ENCODE measurements at regions not wholly inside any gene's neighbourhood (a gene's known extent, or its start where the extent isn't known, plus 50 kb on each side); places are given as distances from the start of the nearest gene placed in this dataset.

- H3K27me3 Mint-ChIP-seq (ENCODE audit: low read depth): no peaks in the 10 kb centered on the region
- H3K9me3 Mint-ChIP-seq: peaks cover 9% of the 10 kb centered on the region
- H3K4me3 Mint-ChIP-seq: peak overlapping the region; percentile 63
- peaks cover 40% of the 10 kb centered on the region for H3K4me1 Mint-ChIP-seq (ENCODE audit: low read depth)
- DNase-seq (ENCODE audit: low spot score): no peak
- peak overlapping the region; percentile 95 for H3K27ac Mint-ChIP-seq
- peaks cover 5% of the 10 kb centered on the region for H3K36me3 Mint-ChIP-seq (ENCODE audit: low read depth)
These were observed 82.1 kb upstream of the TANK start for GRCh38 chr2:161078211-161078539.

DNA sequence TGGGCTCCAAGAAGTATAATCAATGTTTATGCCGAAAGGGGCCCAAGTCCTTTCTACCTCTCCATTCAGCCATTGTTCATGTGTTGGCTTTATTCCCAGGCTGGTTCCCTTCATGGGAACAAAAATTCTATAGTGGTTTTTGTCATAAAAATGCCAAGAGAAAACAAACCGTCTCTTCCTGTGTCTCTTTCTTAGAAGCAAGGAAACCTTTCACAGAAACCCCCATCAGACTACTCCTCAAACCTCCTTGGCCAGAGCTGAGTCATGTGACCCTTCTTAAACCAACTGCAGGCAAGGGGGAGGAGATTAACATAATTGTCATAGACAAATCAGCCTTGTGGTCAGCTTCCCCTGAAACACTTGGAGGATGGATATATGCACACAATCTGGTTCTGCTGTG is 75.1 kb upstream of the TANK start:
- no peaks in the 10 kb centered on the region for H3K27me3 Mint-ChIP-seq (ENCODE audit: low read depth)
- peaks cover 11% of the 10 kb centered on the region for H3K36me3 Mint-ChIP-seq (ENCODE audit: low read depth)
- no peak for DNase-seq (ENCODE audit: low spot score)
- H3K4me1 Mint-ChIP-seq (ENCODE audit: low read depth): peaks cover 30% of the 10 kb centered on the region
- H3K9me3 Mint-ChIP-seq: peaks cover 15% of the 10 kb centered on the region
- no peak overlapping the region for H3K4me3 Mint-ChIP-seq
- H3K27ac Mint-ChIP-seq: peak overlapping the region; percentile 45

DNA sequence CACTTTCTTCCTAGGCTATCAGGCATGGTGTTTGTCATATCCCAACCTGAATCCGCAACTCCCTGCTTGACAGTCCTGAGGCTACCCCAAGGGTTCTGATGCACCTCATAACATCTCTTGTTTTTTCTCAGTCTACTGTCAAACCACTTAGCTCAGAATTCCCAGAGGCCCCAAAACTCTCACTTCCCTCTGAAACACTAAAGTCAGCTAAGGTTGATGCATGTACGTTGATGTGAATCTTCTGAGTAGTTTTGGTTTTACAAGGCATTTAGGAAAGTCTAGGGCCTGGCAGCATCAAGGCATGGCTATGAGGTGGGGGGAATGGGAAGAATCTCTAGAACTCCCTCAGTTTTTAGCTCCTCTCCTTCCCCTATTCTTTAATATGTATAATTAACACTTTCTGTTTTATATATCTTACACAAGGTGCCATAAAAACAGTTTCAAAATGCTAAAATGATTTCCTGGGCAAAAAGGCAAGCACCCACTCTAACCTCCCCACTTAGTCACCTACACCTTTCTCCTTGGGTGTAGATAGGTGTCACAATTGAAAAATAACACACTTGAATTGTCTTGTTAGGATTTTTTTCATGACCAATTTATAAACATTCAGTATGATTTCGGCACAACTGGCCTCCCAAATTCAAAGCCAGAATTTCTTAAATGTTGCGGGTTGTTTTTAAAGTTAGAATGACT is 71.4 kb upstream of the TANK start:
- H3K4me1 Mint-ChIP-seq (ENCODE audit: low read depth): peaks cover 41% of the 10 kb centered on the region
- peaks cover 8% of the 10 kb centered on the region for H3K36me3 Mint-ChIP-seq (ENCODE audit: low read depth)
- no peak overlapping the region for H3K4me3 Mint-ChIP-seq
- H3K27ac Mint-ChIP-seq: no peak overlapping the region
- no peak for DNase-seq (ENCODE audit: low spot score)
- no peaks in the 10 kb centered on the region for H3K27me3 Mint-ChIP-seq (ENCODE audit: low read depth)
- peaks cover 11% of the 10 kb centered on the region for H3K9me3 Mint-ChIP-seq

DNA sequence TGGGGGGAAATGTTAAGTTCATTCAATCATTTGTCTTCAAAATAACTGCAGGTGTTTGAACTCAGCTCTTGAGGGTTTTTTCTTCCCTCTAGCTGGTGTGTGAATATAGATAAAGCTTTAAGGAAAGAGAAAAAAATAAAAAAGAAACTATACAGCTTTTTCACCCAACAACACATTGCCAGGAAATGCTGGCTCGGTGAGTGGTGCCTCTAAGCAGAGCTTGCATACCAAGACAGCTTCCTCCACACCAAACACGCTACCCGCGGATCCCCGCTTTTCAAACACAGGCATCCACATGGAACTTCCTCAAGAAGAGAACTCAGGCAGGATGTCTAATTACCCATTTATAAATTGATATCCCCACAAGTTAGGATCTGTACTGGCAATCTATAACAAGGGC is 69.8 kb upstream of the TANK start:
- no peak for DNase-seq (ENCODE audit: low spot score)
- Mint-ChIP-seq H3K27ac (peak overlapping the region; percentile 82), H3K4me3 (peak overlapping the region; percentile 78), H3K27me3 (ENCODE audit: low read depth) (no peaks in the 10 kb centered on the region), H3K4me1 (ENCODE audit: low read depth) (peaks cover 46% of the 10 kb centered on the region), H3K9me3 (peaks cover 7% of the 10 kb centered on the region), H3K36me3 (ENCODE audit: low read depth) (peaks cover 6% of the 10 kb centered on the region)

GRCh38 chr2:161095314-161095713 is 64.9 kb upstream of the TANK start:
- H3K27me3 Mint-ChIP-seq (ENCODE audit: low read depth): no peaks in the 10 kb centered on the region
- H3K27ac Mint-ChIP-seq: no peak overlapping the region

GRCh38 chr2:161096336-161096735 is 63.9 kb upstream of the TANK start:
- Mint-ChIP-seq H3K36me3 (ENCODE audit: low read depth) (peaks cover 3% of the 10 kb centered on the region), H3K9me3 (peaks cover 9% of the 10 kb centered on the region), H3K27ac (no peak overlapping the region), H3K4me1 (ENCODE audit: low read depth) (peaks cover 31% of the 10 kb centered on the region), H3K27me3 (ENCODE audit: low read depth) (no peaks in the 10 kb centered on the region), H3K4me3 (no peak overlapping the region)
- DNase-seq (ENCODE audit: low spot score): no peak

More at GRCh38 chr2:161095314-161095713, 64.9 kb upstream of the TANK start:
- Mint-ChIP-seq H3K4me1 (ENCODE audit: low read depth) (peaks cover 33% of the 10 kb centered on the region), H3K9me3 (peaks cover 9% of the 10 kb centered on the region), H3K4me3 (no peak overlapping the region), H3K36me3 (ENCODE audit: low read depth) (peaks cover 3% of the 10 kb centered on the region)
- no peak for DNase-seq (ENCODE audit: low spot score)

GRCh38 chr2:161097157-161097556 is 63.1 kb upstream of the TANK start:
- Mint-ChIP-seq H3K4me3 (no peak overlapping the region), H3K4me1 (ENCODE audit: low read depth) (peaks cover 30% of the 10 kb centered on the region), H3K27me3 (ENCODE audit: low read depth) (no peaks in the 10 kb centered on the region), H3K36me3 (ENCODE audit: low read depth) (peaks cover 3% of the 10 kb centered on the region), H3K27ac (no peak overlapping the region), H3K9me3 (peaks cover 9% of the 10 kb centered on the region)
- DNase-seq (ENCODE audit: low spot score): no peak

DNA sequence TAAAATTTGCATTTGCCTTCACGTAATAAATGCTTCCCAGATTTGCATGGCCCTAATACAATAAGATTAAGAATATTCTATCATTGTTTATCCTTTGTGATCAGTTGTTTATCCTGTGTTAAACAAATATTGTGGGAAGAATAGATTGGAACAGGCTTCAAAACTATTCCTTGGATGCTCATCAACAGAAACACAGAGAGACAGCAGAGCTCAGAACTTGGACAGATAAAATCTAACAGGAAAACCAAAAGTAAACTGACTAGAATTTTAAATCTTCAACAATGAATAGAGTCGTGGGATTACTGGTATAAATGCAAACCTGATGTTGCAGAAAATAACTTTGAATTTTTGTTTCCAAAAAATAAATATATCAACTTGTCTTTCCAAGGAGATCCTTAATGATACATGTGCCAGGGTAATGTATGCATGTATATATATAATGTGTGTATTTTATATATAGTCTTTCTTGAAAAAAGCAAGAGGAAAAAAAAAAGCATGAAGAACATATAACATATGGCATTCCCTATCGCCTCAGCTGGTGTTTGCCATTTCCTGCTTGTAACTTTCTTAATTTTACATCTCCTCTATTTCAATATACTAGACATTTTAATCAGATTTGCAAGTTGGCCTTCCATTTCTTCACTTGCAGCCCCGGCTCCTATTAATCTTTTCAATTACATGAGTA is 59.9 kb upstream of the TANK start:
- Mint-ChIP-seq H3K36me3 (ENCODE audit: low read depth) (peaks cover 1% of the 10 kb centered on the region), H3K9me3 (peaks cover 9% of the 10 kb centered on the region), H3K27ac (no peak overlapping the region), H3K4me3 (no peak overlapping the region), H3K27me3 (ENCODE audit: low read depth) (no peaks in the 10 kb centered on the region), H3K4me1 (ENCODE audit: low read depth) (peaks cover 40% of the 10 kb centered on the region)
- DNase-seq (ENCODE audit: low spot score): no peak

GRCh38 chr2:161101406-161101805 is 58.8 kb upstream of the TANK start:
- no peak for DNase-seq (ENCODE audit: low spot score)
- no peak overlapping the region for H3K27ac Mint-ChIP-seq
- peaks cover 1% of the 10 kb centered on the region for H3K36me3 Mint-ChIP-seq (ENCODE audit: low read depth)

GRCh38 chr2:161102770-161103450 is 57.3 kb upstream of the TANK start:
- Mint-ChIP-seq H3K36me3 (ENCODE audit: low read depth) (peaks cover under 1% of the 10 kb centered on the region), H3K27me3 (ENCODE audit: low read depth) (no peaks in the 10 kb centered on the region), H3K4me1 (ENCODE audit: low read depth) (peaks cover 40% of the 10 kb centered on the region), H3K27ac (no peak overlapping the region), H3K4me3 (no peak overlapping the region), H3K9me3 (peaks cover 6% of the 10 kb centered on the region)
- no peak for DNase-seq (ENCODE audit: low spot score)

More at GRCh38 chr2:161101406-161101805, 58.8 kb upstream of the TANK start:
- H3K4me1 Mint-ChIP-seq (ENCODE audit: low read depth): peaks cover 40% of the 10 kb centered on the region
- H3K9me3 Mint-ChIP-seq: peaks cover 9% of the 10 kb centered on the region
- no peaks in the 10 kb centered on the region for H3K27me3 Mint-ChIP-seq (ENCODE audit: low read depth)
- H3K4me3 Mint-ChIP-seq: no peak overlapping the region

GRCh38 chr2:161103451-161103831 is 56.8 kb upstream of the TANK start:
- Mint-ChIP-seq H3K4me1 (ENCODE audit: low read depth) (peaks cover 40% of the 10 kb centered on the region), H3K27ac (no peak overlapping the region), H3K27me3 (ENCODE audit: low read depth) (no peaks in the 10 kb centered on the region), H3K4me3 (no peak overlapping the region), H3K9me3 (peaks cover 4% of the 10 kb centered on the region), H3K36me3 (ENCODE audit: low read depth) (no peaks in the 10 kb centered on the region)
- DNase-seq (ENCODE audit: low spot score): no peak

DNA sequence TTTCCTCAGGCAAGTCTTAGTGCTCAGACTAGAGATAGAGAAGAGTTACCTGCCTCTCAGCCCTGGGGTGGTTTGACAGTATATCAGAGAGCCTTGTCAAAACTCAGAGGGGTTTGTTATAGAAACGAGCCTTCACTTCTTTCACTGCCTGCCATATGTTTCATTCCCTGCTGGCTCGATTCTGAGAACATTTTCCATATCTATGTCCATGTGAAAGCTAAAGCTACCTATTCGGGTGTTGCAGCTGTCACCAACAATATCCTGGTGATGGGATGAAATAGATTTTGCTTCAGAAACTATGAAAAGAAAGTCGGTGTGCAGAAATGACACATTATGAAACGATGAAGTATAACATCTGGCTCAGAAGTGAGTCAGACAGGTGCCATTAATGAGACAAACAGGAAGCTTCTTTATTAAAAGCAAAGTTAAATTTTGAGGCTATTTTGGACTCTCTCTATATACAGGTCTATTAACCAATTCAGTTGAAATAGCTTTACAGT is 56.1 kb upstream of the TANK start:
- H3K9me3 Mint-ChIP-seq: no peaks in the 10 kb centered on the region
- DNase-seq (ENCODE audit: low spot score): no peak
- peak overlapping the region; percentile 71 for H3K27ac Mint-ChIP-seq
- H3K4me1 Mint-ChIP-seq (ENCODE audit: low read depth): peaks cover 40% of the 10 kb centered on the region
- peak overlapping the region; percentile 52 for H3K4me3 Mint-ChIP-seq
- no peaks in the 10 kb centered on the region for H3K27me3 Mint-ChIP-seq (ENCODE audit: low read depth)
- no peaks in the 10 kb centered on the region for H3K36me3 Mint-ChIP-seq (ENCODE audit: low read depth)

DNA sequence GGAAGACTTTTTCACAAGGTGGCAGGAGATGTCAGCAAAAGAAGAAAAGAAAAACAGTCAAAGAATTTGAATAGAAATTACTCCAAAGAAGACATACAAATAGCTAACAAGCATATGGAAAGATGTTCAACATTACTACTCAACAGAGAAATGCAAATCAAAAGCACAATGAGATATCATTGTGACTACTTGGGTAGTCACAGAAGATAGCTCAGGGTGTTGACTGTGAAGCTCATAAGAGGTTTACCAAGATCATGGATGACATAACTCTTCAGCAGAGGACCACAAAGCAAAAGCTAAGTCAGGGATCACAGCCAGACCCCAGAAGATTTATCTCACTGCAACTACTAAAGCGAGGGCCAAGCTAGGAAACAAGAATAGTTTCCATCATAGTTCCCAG is 53.0 kb upstream of the TANK start:
- no peaks in the 10 kb centered on the region for H3K9me3 Mint-ChIP-seq
- no peak overlapping the region for H3K27ac Mint-ChIP-seq
- no peaks in the 10 kb centered on the region for H3K36me3 Mint-ChIP-seq (ENCODE audit: low read depth)
- H3K4me3 Mint-ChIP-seq: no peak overlapping the region
- H3K4me1 Mint-ChIP-seq (ENCODE audit: low read depth): peaks cover 18% of the 10 kb centered on the region
- DNase-seq (ENCODE audit: low spot score): no peak
- no peaks in the 10 kb centered on the region for H3K27me3 Mint-ChIP-seq (ENCODE audit: low read depth)
